Activated CD8-positive, alpha-beta memory T cell treated with anti-CD3 and anti-CD28 coated beads, Interleukin-2, amount 10 ng/mL, durations not matched to agents 7 days and 5 days (primary cell): ENCODE measurements at regions not wholly inside any gene's neighbourhood (a gene's known extent, or its start where the extent isn't known, plus 50 kb on each side); places are given as distances from the start of the nearest gene placed in this dataset.

Experiments used
- ATAC-seq: fragments of 150-1000 bp; cut with Tn5 transposase; one replicate; pipeline ENCODE4 v1.10.0; 2021; ENCODE audit warnings: moderate library complexity
- CTCF ChIA-PET: fragments of 350-600 bp; sonication (Branson Sonifier 250); formaldehyde crosslinking; loops from one replicate; lab custom pipeline; 2021; ENCODE audit warnings: antibody characterized with exemption; lab: Charles Lee
- DNase-seq: peaks from one replicate; pipeline ENCODE4 v3.0.0-alpha.2; 2020
- H3K27ac Mint-ChIP-seq: one replicate; pipeline ENCODE4 v1.8.0; 2021; ENCODE audit warnings: mild to moderate bottlenecking, mixed read lengths
- H3K27me3 Mint-ChIP-seq: one replicate; pipeline ENCODE4 v1.8.0; 2021; ENCODE audit warnings: mixed read lengths
- H3K36me3 Mint-ChIP-seq: one replicate; pipeline ENCODE4 v1.8.0; 2021; ENCODE audit warnings: mild to moderate bottlenecking, mixed read lengths
- H3K4me1 Mint-ChIP-seq: one replicate; pipeline ENCODE4 v1.8.0; 2021; ENCODE audit warnings: mixed read lengths
- H3K4me3 Mint-ChIP-seq: one replicate; pipeline ENCODE4 v1.8.0; 2021; ENCODE audit warnings: mild to moderate bottlenecking, moderate library complexity, mixed read lengths
- H3K9me3 Mint-ChIP-seq: one replicate; pipeline ENCODE4 v1.8.0; 2022; ENCODE audit warnings: low read depth, mixed read lengths

- Mint-ChIP-seq H3K4me3 (no peak overlapping the region), H3K27ac (no peak overlapping the region), H3K4me1 (no peaks in the 10 kb centered on the region), H3K9me3 (peaks cover 2% of the 10 kb centered on the region), H3K27me3 (no peaks in the 10 kb centered on the region), H3K36me3 (no peaks in the 10 kb centered on the region)
- ATAC-seq (no peak), DNase-seq (no peak)
- CTCF ChIA-PET, result no interaction called here
Measured at GRCh38 chr3:144760831-144761230, 789.2 kb downstream of the DIPK2A start.

GRCh38 chr3:144762091-144762490, 790.5 kb downstream of the DIPK2A start:
- ATAC-seq (no peak), DNase-seq (no peak)
- Mint-ChIP-seq H3K27me3 (no peaks in the 10 kb centered on the region), H3K9me3 (peaks cover 2% of the 10 kb centered on the region), H3K4me1 (no peaks in the 10 kb centered on the region), H3K36me3 (no peaks in the 10 kb centered on the region), H3K27ac (no peak overlapping the region), H3K4me3 (no peak overlapping the region)
- CTCF ChIA-PET, result no interaction called here

GRCh38 chr3:144763878-144764454, 792.3 kb downstream of the DIPK2A start:
- DNase-seq (no peak), ATAC-seq (no peak)
- Mint-ChIP-seq H3K27ac (no peak overlapping the region), H3K4me3 (no peak overlapping the region), H3K27me3 (no peaks in the 10 kb centered on the region), H3K36me3 (no peaks in the 10 kb centered on the region), H3K4me1 (no peaks in the 10 kb centered on the region), H3K9me3 (no peaks in the 10 kb centered on the region)
- CTCF ChIA-PET, result no interaction called here

GRCh38 chr3:144770281-144770680, 798.7 kb downstream of the DIPK2A start:
- H3K9me3 Mint-ChIP-seq, result no peaks in the 10 kb centered on the region
- CTCF ChIA-PET, result no interaction called here

GRCh38 chr3:144770915-144771351, 799.3 kb downstream of the DIPK2A start:
- Mint-ChIP-seq H3K36me3 (no peaks in the 10 kb centered on the region), H3K27ac (no peak overlapping the region), H3K4me1 (no peaks in the 10 kb centered on the region), H3K27me3 (no peaks in the 10 kb centered on the region), H3K4me3 (no peak overlapping the region), H3K9me3 (no peaks in the 10 kb centered on the region)
- CTCF ChIA-PET, result no interaction called here
- DNase-seq, result no peak
- ATAC-seq, result no peak

More at GRCh38 chr3:144770281-144770680, 798.7 kb downstream of the DIPK2A start:
- Mint-ChIP-seq H3K4me3 (no peak overlapping the region), H3K27me3 (no peaks in the 10 kb centered on the region), H3K4me1 (no peaks in the 10 kb centered on the region), H3K36me3 (no peaks in the 10 kb centered on the region), H3K27ac (no peak overlapping the region)
- no peak for ATAC-seq
- no peak for DNase-seq

- no peaks in the 10 kb centered on the region for H3K4me1 Mint-ChIP-seq
- DNase-seq (no peak), ATAC-seq (no peak)
- no peaks in the 10 kb centered on the region for H3K36me3 Mint-ChIP-seq
- H3K27ac Mint-ChIP-seq, result no peak overlapping the region
- CTCF ChIA-PET, result no interaction called here
- no peak overlapping the region for H3K4me3 Mint-ChIP-seq
- no peaks in the 10 kb centered on the region for H3K9me3 Mint-ChIP-seq
- H3K27me3 Mint-ChIP-seq, result no peaks in the 10 kb centered on the region
Measured at GRCh38 chr3:144771381-144771870, 799.8 kb downstream of the DIPK2A start.

GRCh38 chr3:144772372-144772771, 800.7 kb downstream of the DIPK2A start:
- H3K9me3 Mint-ChIP-seq, result no peaks in the 10 kb centered on the region
- CTCF ChIA-PET, result no interaction called here
- H3K27ac Mint-ChIP-seq, result no peak overlapping the region
- ATAC-seq (no peak), DNase-seq (no peak)
- H3K4me3 Mint-ChIP-seq, result no peak overlapping the region
- H3K36me3 Mint-ChIP-seq, result no peaks in the 10 kb centered on the region
- no peaks in the 10 kb centered on the region for H3K27me3 Mint-ChIP-seq
- H3K4me1 Mint-ChIP-seq, result no peaks in the 10 kb centered on the region

- Mint-ChIP-seq H3K36me3 (no peaks in the 10 kb centered on the region), H3K27ac (no peak overlapping the region), H3K4me1 (no peaks in the 10 kb centered on the region), H3K27me3 (no peaks in the 10 kb centered on the region), H3K4me3 (no peak overlapping the region), H3K9me3 (no peaks in the 10 kb centered on the region)
- DNase-seq (no peak), ATAC-seq (no peak)
- CTCF ChIA-PET, result no interaction called here
Measured at GRCh38 chr3:144773350-144773749, 801.7 kb downstream of the DIPK2A start.

GRCh38 chr3:144774897-144775296, 803.3 kb downstream of the DIPK2A start:
- H3K27ac Mint-ChIP-seq, result no peak overlapping the region
- no peaks in the 10 kb centered on the region for H3K4me1 Mint-ChIP-seq
- no peaks in the 10 kb centered on the region for H3K27me3 Mint-ChIP-seq
- no peaks in the 10 kb centered on the region for H3K9me3 Mint-ChIP-seq
- no peak overlapping the region for H3K4me3 Mint-ChIP-seq
- no peak for ATAC-seq
- CTCF ChIA-PET, result no interaction called here
- no peaks in the 10 kb centered on the region for H3K36me3 Mint-ChIP-seq
- no peak for DNase-seq

GRCh38 chr3:144775551-144775950, 803.9 kb downstream of the DIPK2A start:
- Mint-ChIP-seq H3K27ac (no peak overlapping the region), H3K27me3 (no peaks in the 10 kb centered on the region), H3K4me1 (no peaks in the 10 kb centered on the region), H3K9me3 (no peaks in the 10 kb centered on the region), H3K4me3 (no peak overlapping the region), H3K36me3 (no peaks in the 10 kb centered on the region)
- CTCF ChIA-PET, result no interaction called here
- DNase-seq (no peak), ATAC-seq (no peak)

- ATAC-seq, result no peak
- DNase-seq, result no peak
- H3K4me3 Mint-ChIP-seq, result no peak overlapping the region
- CTCF ChIA-PET, result no interaction called here
- no peaks in the 10 kb centered on the region for H3K27me3 Mint-ChIP-seq
- no peak overlapping the region for H3K27ac Mint-ChIP-seq
- H3K4me1 Mint-ChIP-seq, result no peaks in the 10 kb centered on the region
- no peaks in the 10 kb centered on the region for H3K9me3 Mint-ChIP-seq
- no peaks in the 10 kb centered on the region for H3K36me3 Mint-ChIP-seq
Measured at GRCh38 chr3:144777906-144778305, 806.3 kb downstream of the DIPK2A start.

- no peak overlapping the region for H3K27ac Mint-ChIP-seq
- H3K4me1 Mint-ChIP-seq, result no peaks in the 10 kb centered on the region
- ATAC-seq (no peak), DNase-seq (no peak)
- no peaks in the 10 kb centered on the region for H3K9me3 Mint-ChIP-seq
- CTCF ChIA-PET, result no interaction called here
- no peaks in the 10 kb centered on the region for H3K27me3 Mint-ChIP-seq
- H3K36me3 Mint-ChIP-seq, result no peaks in the 10 kb centered on the region
- no peak overlapping the region for H3K4me3 Mint-ChIP-seq
Measured at GRCh38 chr3:144791034-144791433, 819.4 kb downstream of the DIPK2A start.

- Mint-ChIP-seq H3K36me3 (no peaks in the 10 kb centered on the region), H3K27me3 (no peaks in the 10 kb centered on the region), H3K27ac (no peak overlapping the region), H3K9me3 (no peaks in the 10 kb centered on the region), H3K4me3 (no peak overlapping the region), H3K4me1 (no peaks in the 10 kb centered on the region)
- CTCF ChIA-PET, result no interaction called here
- DNase-seq, result no peak
- no peak for ATAC-seq
Measured at GRCh38 chr3:144801890-144802289, 830.3 kb downstream of the DIPK2A start.

GRCh38 chr3:144809380-144809779, 837.8 kb downstream of the DIPK2A start:
- ATAC-seq, result no peak
- H3K27me3 Mint-ChIP-seq, result no peaks in the 10 kb centered on the region

GRCh38 chr3:144810160-144810559, 838.5 kb downstream of the DIPK2A start:
- no peaks in the 10 kb centered on the region for H3K36me3 Mint-ChIP-seq
- CTCF ChIA-PET, result no interaction called here
- no peaks in the 10 kb centered on the region for H3K9me3 Mint-ChIP-seq
- no peak for DNase-seq
- ATAC-seq, result no peak
- no peak overlapping the region for H3K4me3 Mint-ChIP-seq
- no peaks in the 10 kb centered on the region for H3K27me3 Mint-ChIP-seq
- H3K27ac Mint-ChIP-seq, result no peak overlapping the region
- no peaks in the 10 kb centered on the region for H3K4me1 Mint-ChIP-seq

More at GRCh38 chr3:144809380-144809779, 837.8 kb downstream of the DIPK2A start:
- H3K27ac Mint-ChIP-seq, result no peak overlapping the region
- DNase-seq, result no peak
- H3K4me1 Mint-ChIP-seq, result no peaks in the 10 kb centered on the region
- no peak overlapping the region for H3K4me3 Mint-ChIP-seq
- no peaks in the 10 kb centered on the region for H3K36me3 Mint-ChIP-seq
- H3K9me3 Mint-ChIP-seq, result no peaks in the 10 kb centered on the region
- CTCF ChIA-PET, result no interaction called here
